ENCODE measurements at regions not wholly inside any gene's neighbourhood (a gene's known extent, or its start where the extent isn't known, plus 50 kb on each side); places are given as distances from the start of the nearest gene placed in this dataset.

- TF ChIP-seq RAD21 (IDR thresholded peaks at IDR 0.05 in 1 of 2, conservative IDR thresholded peaks at IDR 0.05 in 1 of 2; ENCODE audit: low read depth in 2 of 2, low read length in 2 of 2): no peak
- no peak for TF ChIP-seq BRCA1 (IDR thresholded peaks at IDR 0.05; ENCODE audit: low read depth, low read length)
Measured at GRCh38 chr2:36192983-36193382, 162.6 kb upstream of the CRIM1 start (continued).

All from H1 (cell line).